Effector memory CD4-positive, alpha-beta T cell (primary cell): ENCODE measurements at regions not wholly inside any gene's neighbourhood (a gene's known extent, or its start where the extent isn't known, plus 50 kb on each side); places are given as distances from the start of the nearest gene placed in this dataset.
"Not testable (repeated sequence)": the region's sequence is repeated elsewhere in the genome, so short reads cannot be mapped to it uniquely, and the experiment has no call there.

ENCODE experiments used
- DNase-seq, 3 donors: peaks; one replicate each; pipeline ENCODE4 v3.0.0-alpha.2; 2020
- H3K27ac ChIP-seq: 2 replicates; pipeline ENCODE4 v1.7.0; 2013; ENCODE audit warnings: mild to moderate bottlenecking, low read length, moderate library complexity; ENCODE audit not compliant: insufficient read depth, poor library complexity, severe bottlenecking
- H3K27me3 ChIP-seq: replicated peaks from 2 replicates; pipeline ENCODE4 v1.7.0; 2013; ENCODE audit warnings: mild to moderate bottlenecking, low read length; ENCODE audit not compliant: insufficient read depth, control insufficient read depth, poor library complexity, severe bottlenecking
- H3K36me3 ChIP-seq: 2 replicates; pipeline ENCODE4 v1.7.0; 2013; ENCODE audit warnings: mild to moderate bottlenecking, low read length, moderate library complexity; ENCODE audit not compliant: control insufficient read depth, insufficient read depth
- H3K4me1 ChIP-seq: 2 replicates; pipeline ENCODE4 v1.7.0; 2013; ENCODE audit warnings: low read length, mild to moderate bottlenecking; ENCODE audit not compliant: control insufficient read depth, insufficient read depth, poor library complexity, severe bottlenecking
- H3K4me3 ChIP-seq: 2 replicates; pipeline ENCODE4 v1.7.0; 2013; ENCODE audit warnings: low read length, low read depth, mild to moderate bottlenecking; ENCODE audit not compliant: insufficient read depth, poor library complexity, severe bottlenecking
- H3K9me3 ChIP-seq: 2 replicates; pipeline ENCODE4 v1.7.0; 2013; ENCODE audit warnings: mild to moderate bottlenecking, low read length, moderate library complexity; ENCODE audit not compliant: control insufficient read depth

DNA sequence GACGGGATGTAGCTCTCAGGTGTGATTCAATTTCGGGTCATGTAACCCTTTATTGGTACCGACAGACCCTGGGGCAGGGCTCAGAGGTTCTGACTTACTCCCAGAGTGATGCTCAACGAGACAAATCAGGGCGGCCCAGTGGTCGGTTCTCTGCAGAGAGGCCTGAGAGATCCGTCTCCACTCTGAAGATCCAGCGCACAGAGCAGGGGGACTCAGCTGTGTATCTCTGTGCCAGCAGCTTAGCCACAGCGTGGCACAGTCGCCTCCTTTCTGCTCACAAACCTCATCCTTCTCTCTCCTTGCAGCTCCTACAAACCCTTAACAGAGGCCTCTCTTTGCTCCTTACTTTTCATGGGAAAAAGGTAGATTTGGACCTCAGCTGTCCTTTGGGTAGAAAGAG lies 197.5 kb upstream of the PRSS58 start:
- H3K27ac ChIP-seq: peak overlapping the region; percentile 37
- DNase-seq: no peak
- no peaks in the 10 kb centered on the region for H3K27me3 ChIP-seq
- H3K9me3 ChIP-seq: no peaks in the 10 kb centered on the region
- H3K36me3 ChIP-seq: no peaks in the 10 kb centered on the region
- H3K4me3 ChIP-seq: peak overlapping the region; percentile 17
- peaks cover 7% of the 10 kb centered on the region for H3K4me1 ChIP-seq

DNA sequence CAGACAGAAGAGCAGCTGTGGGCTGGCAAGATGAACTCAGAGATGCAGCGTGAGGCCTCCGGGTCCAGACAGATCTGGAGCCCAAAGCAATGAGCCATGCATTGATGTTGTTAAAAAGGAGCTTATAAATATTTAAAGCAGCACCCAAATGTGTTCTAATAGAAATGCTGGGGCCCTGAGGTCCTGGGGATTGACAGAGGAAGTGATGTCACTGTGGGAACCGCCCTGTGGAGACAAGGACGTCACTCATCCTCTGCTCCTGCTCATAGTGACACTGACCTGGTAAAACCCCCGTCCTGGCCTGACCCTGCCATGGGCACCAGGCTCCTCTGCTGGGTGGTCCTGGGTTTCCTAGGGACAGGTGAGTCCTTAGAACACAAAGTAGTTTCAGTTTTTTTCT lies 197.0 kb upstream of the PRSS58 start:
- peak in 1 of 3 donors; percentile 17 for DNase-seq
- Histone ChIP-seq H3K36me3 (no peaks in the 10 kb centered on the region), H3K27me3 (no peaks in the 10 kb centered on the region), H3K9me3 (no peaks in the 10 kb centered on the region), H3K4me1 (peaks cover 6% of the 10 kb centered on the region), H3K4me3 (peak overlapping the region; percentile 17), H3K27ac (peak overlapping the region; percentile 37)

DNA sequence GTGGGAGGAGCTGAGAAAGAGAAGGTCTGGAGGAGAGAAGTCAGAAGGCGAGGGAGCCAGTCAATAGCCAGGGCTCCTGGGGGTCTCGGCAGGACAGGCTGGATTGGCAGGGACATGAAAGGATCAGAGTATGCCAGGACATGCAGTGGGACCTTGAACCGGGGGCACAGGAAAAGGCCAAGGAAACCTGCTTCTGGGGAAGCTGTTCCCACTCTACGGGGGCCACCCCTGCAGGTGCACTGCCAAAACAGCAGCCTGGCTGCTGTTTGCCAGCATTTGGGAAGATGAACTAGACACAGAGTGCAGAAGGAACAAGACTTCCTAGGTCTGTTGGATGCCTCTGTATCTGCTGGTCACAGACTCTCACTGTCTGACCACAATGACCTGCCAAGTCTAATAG lies 194.9 kb upstream of the PRSS58 start:
- H3K36me3 ChIP-seq: no peaks in the 10 kb centered on the region
- H3K4me3 ChIP-seq: no peak overlapping the region
- no peaks in the 10 kb centered on the region for H3K4me1 ChIP-seq
- H3K27ac ChIP-seq: no peak overlapping the region
- H3K27me3 ChIP-seq: no peaks in the 10 kb centered on the region
- H3K9me3 ChIP-seq: no peaks in the 10 kb centered on the region
- DNase-seq: no peak

DNA sequence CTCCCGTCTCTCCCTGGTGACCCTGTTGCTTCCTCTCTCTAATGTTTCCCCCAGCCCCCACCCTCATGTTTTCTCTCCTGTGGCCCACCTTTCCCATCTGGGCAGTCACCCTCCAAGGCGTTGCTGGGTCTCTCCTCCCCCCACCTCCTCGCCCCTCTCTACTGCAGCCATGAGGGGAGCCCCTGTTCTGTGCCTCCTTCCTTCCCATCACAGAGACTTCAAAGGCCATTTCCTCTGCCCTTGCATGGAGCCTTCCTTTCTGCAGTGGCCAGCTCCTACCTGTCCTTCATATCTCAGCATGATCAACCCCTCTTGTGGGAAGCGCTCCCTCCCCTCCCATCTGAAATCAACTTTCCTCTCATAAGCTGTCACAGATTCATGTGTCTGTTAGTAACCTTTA lies 194.0 kb upstream of the PRSS58 start:
- H3K27ac ChIP-seq: no peak overlapping the region
- DNase-seq: no peak
- no peak overlapping the region for H3K4me3 ChIP-seq

DNA sequence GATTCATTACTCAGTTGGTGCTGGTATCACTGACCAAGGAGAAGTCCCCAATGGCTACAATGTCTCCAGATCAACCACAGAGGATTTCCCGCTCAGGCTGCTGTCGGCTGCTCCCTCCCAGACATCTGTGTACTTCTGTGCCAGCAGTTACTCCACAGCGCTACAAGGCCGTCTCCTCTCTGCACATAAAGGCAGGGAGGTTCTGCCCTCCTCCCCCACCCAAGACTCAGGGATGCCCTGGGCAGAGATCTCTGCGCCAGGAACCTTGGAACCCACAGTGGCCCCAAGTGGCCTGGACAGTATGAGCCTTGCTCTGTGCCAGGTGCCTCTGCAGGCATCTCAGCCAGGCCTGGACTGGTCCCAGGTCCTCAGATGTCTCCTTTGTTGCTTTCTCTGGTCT lies 193.4 kb upstream of the PRSS58 start:
- Histone ChIP-seq H3K9me3 (no peaks in the 10 kb centered on the region), H3K27me3 (no peaks in the 10 kb centered on the region), H3K36me3 (no peaks in the 10 kb centered on the region), H3K27ac (no peak overlapping the region), H3K4me3 (no peak overlapping the region), H3K4me1 (no peaks in the 10 kb centered on the region)
- no peak for DNase-seq

More for the DNA sequence above, 194.0 kb upstream of the PRSS58 start:
- Histone ChIP-seq H3K9me3 (no peaks in the 10 kb centered on the region), H3K36me3 (no peaks in the 10 kb centered on the region), H3K4me1 (no peaks in the 10 kb centered on the region), H3K27me3 (no peaks in the 10 kb centered on the region)

DNA sequence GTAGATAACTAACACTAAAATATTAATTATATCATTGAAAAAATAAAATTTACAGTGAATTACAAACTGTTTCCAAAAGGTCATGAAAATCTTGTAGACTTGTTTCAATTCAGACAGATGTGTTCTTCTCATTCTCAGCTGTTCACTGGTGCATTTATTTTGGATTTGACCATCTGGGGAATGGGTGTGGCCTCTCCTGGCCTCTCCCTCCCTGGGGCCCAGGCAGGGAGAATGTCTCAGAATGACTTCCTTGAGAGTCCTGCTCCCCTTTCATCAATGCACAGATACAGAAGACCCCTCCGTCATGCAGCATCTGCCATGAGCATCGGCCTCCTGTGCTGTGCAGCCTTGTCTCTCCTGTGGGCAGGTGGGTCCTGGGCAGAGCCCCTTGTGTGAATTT lies 192.8 kb upstream of the PRSS58 start:
- no peaks in the 10 kb centered on the region for H3K27me3 ChIP-seq
- H3K4me3 ChIP-seq: no peak overlapping the region
- no peak for DNase-seq
- H3K27ac ChIP-seq: no peak overlapping the region
- no peaks in the 10 kb centered on the region for H3K4me1 ChIP-seq
- no peaks in the 10 kb centered on the region for H3K9me3 ChIP-seq
- H3K36me3 ChIP-seq: no peaks in the 10 kb centered on the region

DNA sequence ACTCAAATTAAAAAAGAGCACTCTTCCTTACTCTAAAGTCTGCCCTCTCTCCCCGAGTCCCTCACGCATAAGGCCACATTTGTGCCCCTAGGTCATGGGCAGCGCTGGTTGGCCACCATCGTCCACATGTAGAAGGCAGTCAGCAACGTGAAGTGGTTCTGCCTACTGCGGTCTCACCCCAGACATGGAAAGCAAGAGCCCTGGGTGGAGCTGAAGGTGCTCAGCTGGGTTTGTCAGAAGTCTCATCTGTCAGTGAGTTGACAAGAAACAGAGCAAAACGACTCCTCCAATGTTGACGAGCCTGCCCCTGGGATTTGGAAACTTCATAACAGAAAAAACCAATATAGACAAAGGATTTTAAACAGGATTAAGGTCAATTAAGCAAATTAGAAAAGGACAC lies 192.3 kb upstream of the PRSS58 start:
- Histone ChIP-seq H3K4me1 (no peaks in the 10 kb centered on the region), H3K9me3 (no peaks in the 10 kb centered on the region), H3K27me3 (no peaks in the 10 kb centered on the region), H3K36me3 (no peaks in the 10 kb centered on the region), H3K27ac (no peak overlapping the region), H3K4me3 (no peak overlapping the region)
- no peak for DNase-seq

DNA sequence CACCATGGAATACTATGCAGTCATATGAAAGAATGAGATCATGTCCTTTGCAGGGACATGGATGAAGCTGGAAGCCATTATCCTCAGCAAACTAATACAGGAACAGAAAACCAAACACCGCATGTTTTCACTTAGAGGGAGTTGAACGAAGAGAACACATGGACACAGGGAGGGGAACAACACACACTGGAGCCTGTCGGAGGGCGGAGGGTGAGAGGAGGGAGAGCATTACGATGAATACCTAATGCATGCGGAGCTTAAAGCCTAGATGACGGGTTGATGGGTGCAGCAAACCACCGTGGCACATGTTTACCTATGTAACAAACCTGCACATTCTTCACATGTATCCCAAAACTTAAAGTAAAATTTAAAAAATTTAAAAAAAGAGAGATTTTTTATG lies 191.0 kb upstream of the PRSS58 start:
- not testable (repeated sequence) for H3K27ac ChIP-seq, H3K36me3 ChIP-seq, H3K4me1 ChIP-seq, H3K9me3 ChIP-seq, H3K4me3 ChIP-seq, DNase-seq, H3K27me3 ChIP-seq

DNA sequence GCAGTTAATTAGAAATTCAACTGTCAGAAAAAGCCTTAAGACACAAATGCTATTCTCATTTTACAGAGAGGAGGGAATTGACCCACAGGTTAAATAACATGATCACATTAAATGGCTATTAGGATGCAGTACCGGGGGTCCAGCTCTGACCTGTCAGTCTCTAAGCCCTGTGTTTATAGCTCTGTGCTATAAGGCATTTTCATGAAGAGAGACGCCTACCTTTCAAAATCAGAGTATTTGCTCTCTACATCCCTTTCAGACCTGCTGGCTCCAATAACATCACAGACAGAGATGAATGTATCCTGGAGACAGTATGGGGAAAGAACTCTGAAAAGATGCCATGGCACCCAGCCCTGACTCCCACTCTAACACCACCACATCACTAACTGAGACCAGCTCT lies 189.9 kb upstream of the PRSS58 start:
- Histone ChIP-seq H3K9me3 (no peaks in the 10 kb centered on the region), H3K4me3 (no peak overlapping the region), H3K27ac (no peak overlapping the region), H3K36me3 (no peaks in the 10 kb centered on the region), H3K27me3 (no peaks in the 10 kb centered on the region), H3K4me1 (peaks cover 5% of the 10 kb centered on the region)
- DNase-seq: no peak

DNA sequence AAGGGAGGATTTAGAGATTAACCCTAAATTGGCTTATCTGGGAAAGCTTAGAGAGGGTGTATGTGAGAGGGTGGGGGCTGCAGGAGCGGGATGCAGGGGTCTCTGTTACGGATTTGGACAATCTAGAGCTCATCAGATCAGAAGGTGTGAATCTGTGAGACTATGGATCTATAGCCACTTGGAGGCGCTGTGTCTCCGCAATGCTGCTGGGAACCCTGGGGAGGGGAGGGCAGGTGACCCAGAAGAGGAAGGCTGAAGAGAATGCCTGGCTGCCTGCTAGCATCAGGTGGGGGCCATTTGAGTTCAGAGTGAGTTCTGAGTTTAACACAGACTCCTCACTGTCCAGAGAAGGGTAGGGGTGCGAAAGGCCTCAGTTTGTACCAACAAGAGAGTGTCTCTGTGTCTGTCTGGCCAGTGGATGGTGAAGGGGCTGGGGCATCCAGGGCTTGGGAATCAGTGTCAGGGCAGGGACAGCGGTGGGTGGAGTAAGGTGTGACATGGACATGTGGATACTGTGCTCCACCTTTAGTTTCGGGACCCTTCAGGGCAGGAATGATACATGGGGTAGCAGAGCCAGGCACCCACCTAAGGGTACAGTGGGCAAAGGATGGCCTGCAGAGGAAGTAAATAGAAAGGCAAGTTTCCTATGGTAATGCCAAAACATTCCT lies 187.3 kb upstream of the PRSS58 start:
- Histone ChIP-seq H3K4me3 (no peak overlapping the region), H3K36me3 (no peaks in the 10 kb centered on the region), H3K9me3 (no peaks in the 10 kb centered on the region), H3K27ac (no peak overlapping the region), H3K27me3 (no peaks in the 10 kb centered on the region), H3K4me1 (peaks cover 16% of the 10 kb centered on the region)
- DNase-seq: peak in 2 of 3 donors; percentile 17 to 44
